GM23248 (cell line): ENCODE measurements at regions not wholly inside any gene's neighbourhood (a gene's known extent, or its start where the extent isn't known, plus 50 kb on each side); places are given as distances from the start of the nearest gene placed in this dataset.

Experiments
- DNase-seq: peaks from one replicate; pipeline ENCODE4 v3.0.0-alpha.2; 2015
- H2AFZ ChIP-seq: fragments of 200-600 bp; sonication (generic); 2 replicates; pipeline ENCODE4 v1.6.1; 2016; ENCODE audit warnings: antibody characterized with exemption
- H3F3A ChIP-seq: fragments of 200-600 bp; sonication (generic); 2 replicates; pipeline ENCODE4 v1.6.1; 2016; ENCODE audit warnings: mild to moderate bottlenecking, antibody characterized with exemption, mixed run types; ENCODE audit not compliant: insufficient read depth
- H3K27ac ChIP-seq: fragments of 200-600 bp; sonication (generic); 2 replicates; pipeline ENCODE4 v1.5.1; 2016; ENCODE audit warnings: mild to moderate bottlenecking
- H3K27me3 ChIP-seq: fragments of 200-600 bp; sonication (generic); replicated peaks from 2 replicates; pipeline ENCODE4 v1.6.1; 2016; ENCODE audit warnings: mild to moderate bottlenecking; ENCODE audit not compliant: insufficient read depth
- H3K36me3 ChIP-seq: fragments of 200-600 bp; sonication (generic); 2 replicates; pipeline ENCODE4 v1.6.1; 2016; ENCODE audit warnings: low read depth, mild to moderate bottlenecking
- H3K4me1 ChIP-seq: fragments of 200-600 bp; sonication (generic); 2 replicates; pipeline ENCODE4 v1.6.1; 2016; ENCODE audit warnings: mild to moderate bottlenecking; ENCODE audit not compliant: insufficient read depth
- H3K4me2 ChIP-seq: fragments of 200-600 bp; sonication (generic); one replicate; pipeline ENCODE4 v1.6.1; 2016; ENCODE audit warnings: mild to moderate bottlenecking; ENCODE audit not compliant: unreplicated experiment
- H3K4me3 ChIP-seq: fragments of 200-600 bp; sonication (generic); 2 replicates; pipeline ENCODE4 v1.5.1; 2016; ENCODE audit warnings: mild to moderate bottlenecking
- H3K79me2 ChIP-seq: fragments of 200-600 bp; sonication (generic); 2 replicates; pipeline ENCODE4 v1.6.1; 2016; ENCODE audit warnings: mild to moderate bottlenecking; ENCODE audit not compliant: insufficient read depth
- H3K9ac ChIP-seq: fragments of 200-600 bp; sonication (generic); 2 replicates; pipeline ENCODE4 v1.6.1; 2016; ENCODE audit warnings: mild to moderate bottlenecking
- H3K9me2 ChIP-seq: fragments of 200-600 bp; sonication (generic); 2 replicates; pipeline ENCODE4 v1.6.1; 2016; ENCODE audit warnings: mixed run types, mild to moderate bottlenecking, moderate library complexity; ENCODE audit not compliant: insufficient read depth
- H3K9me3 ChIP-seq: fragments of 200-600 bp; sonication (generic); one replicate; pipeline ENCODE4 v1.6.1; 2017; ENCODE audit warnings: low read depth
- H4K20me1 ChIP-seq: fragments of 200-600 bp; sonication (generic); 2 replicates; pipeline ENCODE4 v1.6.0; 2016; ENCODE audit not compliant: insufficient read depth
- EZH2 ChIP-seq: fragments of 200-600 bp; sonication (generic); IDR thresholded peaks from 2 replicates; pipeline ENCODE4 v1.6.1; 2018; ENCODE audit warnings: antibody characterized with exemption, mild to moderate bottlenecking; ENCODE audit not compliant: insufficient read depth, poor library complexity, severe bottlenecking
- EZH2phosphoT487 ChIP-seq: fragments of 200-600 bp; sonication (generic); IDR thresholded peaks from 2 replicates; pipeline ENCODE4 v1.6.1; 2018; ENCODE audit warnings: antibody characterized with exemption, moderate library complexity, mild to moderate bottlenecking, low read depth; ENCODE audit not compliant: insufficient read depth
- WGBS, 2 experiments: methylation state at CpG; one replicate each; pipeline ENCODE4 v1.1.6; 2015 to 2017; ENCODE audit warnings: low lambda C conversion rate in 2 of 2, low coverage in 1 of 2; ENCODE audit errors: missing lambda C conversion rate in 2 of 2; 5-methylcytosine and 5-hydroxymethylcytosine counted together
- in situ Hi-C: fragments of 300-500 bp; cut with MboI; formaldehyde crosslinking; loops from 2 replicates; pipeline ENCODE4 v1.15.0; 2020

- no peak overlapping the region for H3K4me3 ChIP-seq
- WGBS, 2 experiments = 41 to 46% methylated on average over 7 of the region's 7 CpGs
- no peaks in the 10 kb centered on the region for H3K4me1 ChIP-seq
- H3K27me3 ChIP-seq = 0 out of 2 replicates have a peak, but pooled peaks cover 3% of the 10 kb centered on the region
- no peaks in the 10 kb centered on the region for H4K20me1 ChIP-seq
- H3K9me2 ChIP-seq = no peaks in the 10 kb centered on the region
- no peak overlapping the region for H3K27ac ChIP-seq
- no peak overlapping the region for H3K4me2 ChIP-seq
- no peaks in the 10 kb centered on the region for H3K36me3 ChIP-seq
- TF ChIP-seq EZH2phosphoT487 = no peak
- no peak for TF ChIP-seq EZH2
- in situ Hi-C loops = no loop called here
- no peak overlapping the region for H3K9ac ChIP-seq
- no peaks in the 10 kb centered on the region for H3F3A ChIP-seq
- H2AFZ ChIP-seq = no peak overlapping the region
- H3K79me2 ChIP-seq = no peaks in the 10 kb centered on the region
- peak; percentile 59 for DNase-seq
- H3K9me3 ChIP-seq = no peaks in the 10 kb centered on the region
These were observed 172.4 kb downstream of the PMP22 start for GRCh38 chr17:15092762-15093161.

DNA sequence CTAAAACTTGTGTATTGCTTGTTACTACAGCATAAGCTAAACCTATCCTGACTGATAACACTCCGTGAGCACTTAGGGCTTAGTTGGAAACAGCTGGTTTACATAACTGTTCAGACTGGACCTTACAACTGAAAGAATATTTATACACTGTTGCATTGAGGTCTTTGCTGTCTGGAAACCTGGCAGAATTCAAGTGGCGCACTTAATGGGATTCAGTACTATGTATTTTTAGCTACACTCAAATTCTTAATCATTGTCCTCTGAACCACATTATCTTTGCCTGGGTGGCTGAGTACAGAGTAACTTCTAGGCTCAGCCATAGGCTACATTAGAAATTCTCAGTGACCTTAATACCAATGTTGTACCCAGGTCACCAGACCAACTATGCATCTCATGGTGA, 172.9 kb downstream of the PMP22 start:
- no peak overlapping the region for H3K4me2 ChIP-seq
- H3K27ac ChIP-seq = no peak overlapping the region
- no peaks in the 10 kb centered on the region for H3K36me3 ChIP-seq
- no peaks in the 10 kb centered on the region for H3K79me2 ChIP-seq
- H3K4me1 ChIP-seq = no peaks in the 10 kb centered on the region
- no peaks in the 10 kb centered on the region for H3K9me2 ChIP-seq
- whole genome bisulfite sequencing, 2 experiments = 80% methylated on average over 2 of the region's 2 CpGs
- H3F3A ChIP-seq = no peaks in the 10 kb centered on the region
- no peak overlapping the region for H3K4me3 ChIP-seq
- TF ChIP-seq EZH2phosphoT487 = no peak
- no peak for TF ChIP-seq EZH2
- no peaks in the 10 kb centered on the region for H3K9me3 ChIP-seq
- no peak overlapping the region for H3K9ac ChIP-seq
- H4K20me1 ChIP-seq = no peaks in the 10 kb centered on the region
- no peak overlapping the region for H2AFZ ChIP-seq
- H3K27me3 ChIP-seq = 0 out of 2 replicates have a peak, but pooled peaks cover 3% of the 10 kb centered on the region
- in situ Hi-C loops = no loop called here
- no peak for DNase-seq

GRCh38 chr17:15091825-15092224, 173.3 kb downstream of the PMP22 start:
- Histone ChIP-seq H3K36me3 (no peaks in the 10 kb centered on the region), H3K4me2 (no peak overlapping the region), H3K9me2 (no peaks in the 10 kb centered on the region), H3K27ac (no peak overlapping the region), H3F3A (no peaks in the 10 kb centered on the region), H2AFZ (no peak overlapping the region), H3K4me1 (no peaks in the 10 kb centered on the region), H3K4me3 (no peak overlapping the region), H3K79me2 (no peaks in the 10 kb centered on the region), H3K9ac (no peak overlapping the region), H3K9me3 (no peaks in the 10 kb centered on the region), H4K20me1 (no peaks in the 10 kb centered on the region), H3K27me3 (0 out of 2 replicates have a peak, but pooled peaks cover 3% of the 10 kb centered on the region)
- TF ChIP-seq EZH2phosphoT487 = no peak
- TF ChIP-seq EZH2 = no peak
- peak; percentile 7 for DNase-seq
- in situ Hi-C loops = no loop called here
- 78 to 79% methylated on average over 2 of the region's 2 CpGs for WGBS, 2 experiments

DNA sequence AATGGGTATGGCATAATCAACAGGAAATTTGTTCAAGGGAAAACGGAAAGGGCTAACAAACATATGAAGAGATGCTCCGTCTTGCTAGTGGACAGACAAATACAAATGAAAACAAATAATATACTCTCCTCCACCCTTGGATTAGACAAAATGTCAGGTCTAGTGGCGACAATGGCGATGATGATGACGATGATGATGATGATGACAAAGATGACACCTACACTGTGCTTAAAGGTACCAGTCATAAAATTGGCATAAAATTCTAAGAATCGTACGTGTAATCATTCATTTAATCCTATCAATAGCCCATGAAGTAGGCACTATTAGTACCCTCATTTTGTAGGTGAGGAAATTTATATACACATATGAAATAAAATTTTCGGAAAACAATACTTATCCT, 174.6 kb downstream of the PMP22 start:
- Histone ChIP-seq H4K20me1 (no peaks in the 10 kb centered on the region), H3K79me2 (no peaks in the 10 kb centered on the region), H3K27ac (no peak overlapping the region), H3K27me3 (peaks cover 3% of the 10 kb centered on the region; the same call in 1 of the 2 replicates), H2AFZ (no peak overlapping the region), H3K9ac (no peak overlapping the region), H3K9me2 (no peaks in the 10 kb centered on the region), H3K4me3 (no peak overlapping the region), H3K36me3 (no peaks in the 10 kb centered on the region), H3K4me1 (no peaks in the 10 kb centered on the region), H3K4me2 (no peak overlapping the region), H3K9me3 (no peaks in the 10 kb centered on the region), H3F3A (no peaks in the 10 kb centered on the region)
- 86% methylated on average over 8 of the region's 8 CpGs for WGBS, 2 experiments
- TF ChIP-seq EZH2 (no peak), EZH2phosphoT487 (no peak)
- no peak for DNase-seq
- in situ Hi-C loops = no loop called here

DNA sequence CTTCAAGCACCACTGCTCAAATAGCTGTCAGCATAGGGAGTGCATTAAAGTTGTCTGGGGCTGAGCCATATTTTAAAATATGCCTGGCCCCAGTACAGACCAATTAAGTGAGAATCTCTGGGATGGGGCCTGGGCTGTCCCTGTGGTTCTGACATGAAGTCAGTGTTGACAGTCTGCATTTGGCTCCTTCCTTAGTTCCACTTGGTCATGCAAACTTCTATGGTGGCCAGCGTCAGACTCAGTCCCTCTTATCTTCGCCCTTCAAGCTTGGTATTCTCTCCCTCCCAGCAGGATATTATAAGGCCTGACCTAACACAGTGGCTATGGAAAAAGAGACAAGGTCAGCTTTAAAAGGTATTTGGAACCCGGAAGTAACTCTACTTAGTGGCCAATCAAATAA, 177.2 kb downstream of the PMP22 start:
- Histone ChIP-seq H2AFZ (no peak overlapping the region), H3K27ac (no peak overlapping the region), H3F3A (no peaks in the 10 kb centered on the region), H3K9me2 (no peaks in the 10 kb centered on the region), H3K4me1 (no peaks in the 10 kb centered on the region), H3K36me3 (no peaks in the 10 kb centered on the region), H3K4me2 (no peak overlapping the region), H3K4me3 (no peak overlapping the region), H3K9ac (no peak overlapping the region), H3K79me2 (no peaks in the 10 kb centered on the region), H4K20me1 (no peaks in the 10 kb centered on the region), H3K9me3 (no peaks in the 10 kb centered on the region), H3K27me3 (peaks cover 9% of the 10 kb centered on the region)
- whole genome bisulfite sequencing, 2 experiments = 36 to 50% methylated on average over 3 of the region's 3 CpGs
- in situ Hi-C loops = no loop called here
- no peak for DNase-seq
- TF ChIP-seq EZH2 (no peak), EZH2phosphoT487 (no peak)
